CD14-positive monocyte (primary cell): ENCODE measurements at regions not wholly inside any gene's neighbourhood (a gene's known extent, or its start where the extent isn't known, plus 50 kb on each side); places are given as distances from the start of the nearest gene placed in this dataset.

Source experiments
- DNase-seq, 3 donors: peaks; one replicate each; pipeline ENCODE4 v3.0.0-alpha.2; 2011 to 2022
- H2AFZ ChIP-seq: 2 replicates; pipeline ENCODE4 v1.6.0; 2012; ENCODE audit warnings: mild to moderate bottlenecking, low read depth, low read length, inconsistent platforms; ENCODE audit not compliant: insufficient read depth, poor library complexity, severe bottlenecking
- H3K27ac ChIP-seq, 2 donors: 1 replicate in 1 of 2; 2 replicates in 1 of 2; pipeline ENCODE4 v1.5.1; 2012 to 2013; ENCODE audit warnings: low read length in 2 of 2, control low read depth in 1 of 2, inconsistent platforms in 1 of 2, low read depth in 1 of 2, mild to moderate bottlenecking in 1 of 2
- H3K27me3 ChIP-seq, 2 donors: one replicate each; pipeline versions ENCODE4 v1.6.0 to v1.6.1; 2011 to 2013; ENCODE audit warnings: low read length in 2 of 2; ENCODE audit not compliant: control insufficient read depth in 2 of 2, insufficient read depth in 2 of 2
- H3K36me3 ChIP-seq, 2 donors: replicated peaks in 1 of 2; 1 replicate in 1 of 2; 2 replicates in 1 of 2; pipeline versions ENCODE4 v1.5.1 to v1.6.1; 2012 to 2013; ENCODE audit warnings: low read length in 2 of 2, control low read depth in 1 of 2, inconsistent platforms in 1 of 2, mild to moderate bottlenecking in 1 of 2; ENCODE audit not compliant: insufficient read depth in 2 of 2, control insufficient read depth in 1 of 2
- H3K4me1 ChIP-seq, 2 donors: 1 replicate in 1 of 2; 2 replicates in 1 of 2; pipeline versions ENCODE4 v1.5.1 to v1.6.1; 2012 to 2013; ENCODE audit warnings: low read length in 2 of 2, control low read depth in 1 of 2, inconsistent platforms in 1 of 2, mild to moderate bottlenecking in 1 of 2, moderate library complexity in 1 of 2; ENCODE audit not compliant: insufficient read depth in 2 of 2, control insufficient read depth in 1 of 2
- H3K4me2 ChIP-seq: replicated peaks from 2 replicates; pipeline ENCODE3; 2012; ENCODE audit warnings: low read length, moderate library complexity, mild to moderate bottlenecking; ENCODE audit not compliant: poor library complexity, severe bottlenecking; ENCODE audit errors: extremely low read depth
- H3K4me3 ChIP-seq, 3 experiments: fragments of 200-600 bp in 1 of 3; sonication (generic) in 1 of 3; replicated peaks in 1 of 3; 1 replicate in 2 of 3; 2 replicates in 1 of 3; pipeline ENCODE4 v1.5.1; 2011 to 2013; ENCODE audit warnings: low read length in 3 of 3, mild to moderate bottlenecking in 3 of 3, control low read depth in 2 of 3, low read depth in 2 of 3, inconsistent platforms in 1 of 3, moderate library complexity in 1 of 3
- H3K79me2 ChIP-seq: 2 replicates; pipeline ENCODE4 v1.6.0; 2012; ENCODE audit warnings: mild to moderate bottlenecking, control low read depth, inconsistent platforms, low read length, moderate library complexity; ENCODE audit not compliant: insufficient read depth
- H3K9ac ChIP-seq: 2 replicates; pipeline ENCODE4 v1.6.0; 2017; ENCODE audit warnings: low read length, mild to moderate bottlenecking; ENCODE audit not compliant: insufficient read depth, poor library complexity, severe bottlenecking
- H3K9me3 ChIP-seq, 2 donors: replicated peaks in 1 of 2; 1 replicate in 1 of 2; 2 replicates in 1 of 2; pipeline versions ENCODE4 v1.5.1 to v1.6.1; 2012 to 2013; ENCODE audit warnings: low read length in 2 of 2, control low read depth in 1 of 2; ENCODE audit not compliant: control insufficient read depth in 1 of 2, insufficient read depth in 1 of 2
- H4K20me1 ChIP-seq: 2 replicates; pipeline ENCODE4 v1.6.0; 2012; ENCODE audit warnings: mild to moderate bottlenecking, low read length, control low read depth, moderate library complexity; ENCODE audit not compliant: insufficient read depth
- H3K27ac Mint-ChIP-seq, 7 donors: one replicate each; pipeline ENCODE4 v1.8.0; 2020; ENCODE audit warnings: mild to moderate bottlenecking in 7 of 7, mixed read lengths in 7 of 7, moderate library complexity in 6 of 7, inconsistent platforms in 2 of 7
- H3K27me3 Mint-ChIP-seq, 3 donors: one replicate each; pipeline ENCODE4 v1.8.0; 2021 to 2022; ENCODE audit warnings: low read depth in 3 of 3, mild to moderate bottlenecking in 3 of 3, mixed read lengths in 3 of 3, moderate library complexity in 3 of 3, inconsistent platforms in 1 of 3
- H3K36me3 Mint-ChIP-seq, 2 donors: one replicate each; pipeline ENCODE4 v1.8.0; 2020; ENCODE audit warnings: mixed read lengths in 2 of 2, inconsistent platforms in 1 of 2, mild to moderate bottlenecking in 1 of 2
- H3K4me1 Mint-ChIP-seq: one replicate; pipeline ENCODE4 v1.8.0; 2020; ENCODE audit warnings: mild to moderate bottlenecking, mixed read lengths
- H3K4me3 Mint-ChIP-seq, 2 donors: one replicate each; pipeline ENCODE4 v1.8.0; 2020; ENCODE audit warnings: mild to moderate bottlenecking in 2 of 2, mixed read lengths in 2 of 2, moderate library complexity in 1 of 2
- H3K9me3 Mint-ChIP-seq, 7 donors: one replicate each; pipeline ENCODE4 v1.8.0; 2020 to 2022; ENCODE audit warnings: mixed read lengths in 7 of 7, mild to moderate bottlenecking in 6 of 7, moderate library complexity in 6 of 7, inconsistent platforms in 2 of 7
- CTCF ChIP-seq: fragments of 200-600 bp; IDR thresholded peaks from one replicate; pipeline ENCODE4 v1.8.0; 2022; ENCODE audit warnings: antibody characterized with exemption, mild to moderate bottlenecking
- WGBS: methylation state at CpG from one replicate; pipeline ENCODE4 v1.1.5; 2013; ENCODE audit warnings: missing lambda C conversion rate; ENCODE audit not compliant: insufficient coverage; 5-methylcytosine and 5-hydroxymethylcytosine counted together
- intact Hi-C, 2 donors: fragments of 100-400 bp; cut with micrococcal nuclease; formaldehyde crosslinking; loops; one replicate each; pipeline versions ENCODE4 v1.15.0 to v1.15.1; 2023

DNA sequence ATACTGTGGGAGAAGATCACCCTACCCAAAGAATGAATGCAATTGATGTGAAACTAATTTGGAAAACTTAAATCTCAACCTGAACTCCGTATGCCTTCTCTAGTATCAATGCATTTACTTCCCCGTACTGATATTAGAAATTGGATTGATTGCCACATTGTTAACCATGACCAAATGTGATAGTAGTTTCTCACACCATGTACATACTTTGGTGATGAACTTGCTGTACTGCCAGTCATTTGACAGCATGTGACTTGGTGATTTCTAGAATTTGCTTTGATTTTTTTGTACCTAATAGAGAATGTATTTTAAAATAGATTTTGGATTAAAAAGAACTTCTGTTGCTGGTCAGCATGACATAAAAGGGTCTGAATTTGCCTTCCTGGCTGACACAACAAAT is 579.8 kb upstream of the TMEM132C start:
- no peaks in the 10 kb centered on the region for H3K27me3 ChIP-seq
- no peak overlapping the region for H3K4me2 ChIP-seq
- no peak overlapping the region for H3K27ac ChIP-seq
- intact Hi-C loops = no loop called here
- no CpG with 5 or more reads among the region's 2 CpGs for WGBS
- H3K4me1 ChIP-seq = no peaks in the 10 kb centered on the region
- H3K9ac ChIP-seq = no peak overlapping the region
- H2AFZ ChIP-seq = no peak overlapping the region
- Mint-ChIP-seq H3K27ac (no peak overlapping the region), H3K36me3 (no peaks in the 10 kb centered on the region), H3K9me3 (peaks cover 0 to 4% (median 0%) of the 10 kb centered on the region in 7 donors), H3K4me1 (no peaks in the 10 kb centered on the region), H3K27me3 (peaks cover 0 to 6% (median 0%) of the 10 kb centered on the region in 3 donors), H3K4me3 (no peak overlapping the region)
- H3K36me3 ChIP-seq = no peaks in the 10 kb centered on the region
- no peak for TF ChIP-seq CTCF
- no peaks in the 10 kb centered on the region for H3K79me2 ChIP-seq
- H4K20me1 ChIP-seq = no peaks in the 10 kb centered on the region
- H3K9me3 ChIP-seq = no peaks in the 10 kb centered on the region
- no peak for DNase-seq
- no peak overlapping the region for H3K4me3 ChIP-seq

GRCh38 chr12:127688906-127689428 is 578.0 kb upstream of the TMEM132C start:
- no peak for DNase-seq
- H2AFZ ChIP-seq = no peak overlapping the region
- no peak overlapping the region for H3K4me3 Mint-ChIP-seq
- H3K27ac Mint-ChIP-seq = no peak overlapping the region
- H3K27ac ChIP-seq = no peak overlapping the region
- no peaks in the 10 kb centered on the region for H4K20me1 ChIP-seq
- H3K9me3 Mint-ChIP-seq = peaks cover 0 to 4% (median 0%) of the 10 kb centered on the region in 7 donors
- no peak overlapping the region for H3K9ac ChIP-seq
- H3K9me3 ChIP-seq = no peaks in the 10 kb centered on the region
- H3K27me3 Mint-ChIP-seq = no peaks in the 10 kb centered on the region
- no peaks in the 10 kb centered on the region for H3K79me2 ChIP-seq
- TF ChIP-seq CTCF = no peak
- WGBS = no CpG with 5 or more reads among the region's 5 CpGs
- no peak overlapping the region for H3K4me3 ChIP-seq
- H3K4me1 ChIP-seq = no peaks in the 10 kb centered on the region
- intact Hi-C loops = no loop called here
- no peaks in the 10 kb centered on the region for H3K27me3 ChIP-seq
- H3K36me3 ChIP-seq = no peaks in the 10 kb centered on the region
- H3K4me2 ChIP-seq = no peak overlapping the region
- H3K4me1 Mint-ChIP-seq = no peaks in the 10 kb centered on the region
- no peaks in the 10 kb centered on the region for H3K36me3 Mint-ChIP-seq
